ENCODE measurements at regions not wholly inside any gene's neighbourhood (a gene's known extent, or its start where the extent isn't known, plus 50 kb on each side); places are given as distances from the start of the nearest gene placed in this dataset.
A peak's percentile ranks its signal among the peaks of the same experiment; 100 is the strongest.
"Not testable (repeated sequence)": the region's sequence is repeated elsewhere in the genome, so short reads cannot be mapped to it uniquely, and the experiment has no call there.

DNA sequence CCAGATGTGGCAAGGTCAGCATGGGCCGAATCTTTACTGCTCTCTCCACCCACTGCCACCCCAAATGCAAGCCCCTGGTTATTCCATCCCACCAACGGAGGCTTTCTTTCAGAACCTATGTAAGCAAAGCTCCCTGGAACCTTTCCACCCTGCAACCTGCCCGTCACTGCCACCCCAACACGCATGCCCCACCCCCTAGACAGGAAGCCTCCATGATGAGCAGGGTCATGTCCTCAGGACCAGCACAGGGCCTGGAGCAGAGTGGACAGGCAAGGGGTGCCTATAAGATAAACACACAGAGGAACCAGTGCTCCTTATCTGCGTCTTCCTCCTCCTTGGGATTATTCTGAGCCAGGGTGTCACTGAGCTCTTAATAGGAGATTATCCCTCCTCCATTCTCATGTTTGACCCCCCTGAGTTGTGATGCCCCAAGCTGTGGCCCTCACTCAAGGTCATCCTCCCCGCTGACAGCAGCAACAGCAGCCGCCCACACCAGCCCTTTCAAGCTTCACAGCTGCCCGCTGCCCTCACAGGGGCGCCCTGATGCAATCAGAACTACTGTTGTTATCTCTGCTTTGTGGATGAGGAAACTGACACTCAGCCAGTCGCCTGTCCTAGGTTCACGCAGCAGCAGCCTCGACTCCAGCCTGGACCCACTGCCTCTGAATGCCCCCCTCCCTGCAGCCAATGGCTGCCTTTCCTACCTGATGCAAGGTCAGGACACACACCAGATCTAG lies 647.3 kb downstream of the TBC1D22A start:
- in situ Hi-C loops (cut with MboI; ENCODE audit: low sequenced_read_pairs): no loop called here
- no peak for DNase-seq (ENCODE audit: low spot score in 2 of 2)

DNA sequence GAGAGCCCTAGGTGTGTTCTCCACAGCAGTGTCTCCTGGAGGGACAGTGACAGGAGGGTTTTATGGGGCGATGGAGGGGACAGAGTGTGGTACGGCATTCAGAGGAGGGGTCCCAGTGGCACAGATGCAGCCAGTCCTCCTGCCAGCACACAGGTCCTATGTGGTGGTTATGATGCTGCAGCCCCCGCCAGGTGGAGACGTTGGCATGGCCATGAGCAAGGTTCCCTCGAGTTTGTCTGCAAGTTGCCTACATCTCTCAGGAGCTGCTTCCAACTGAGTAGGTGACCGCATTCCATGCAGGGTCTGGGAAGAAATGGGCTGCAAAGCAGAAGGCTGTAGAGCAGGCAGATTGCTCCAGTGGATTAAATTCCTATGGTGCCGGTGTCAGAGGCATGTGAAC lies 646.0 kb downstream of the TBC1D22A start:
- H3K27me3 ChIP-seq (ENCODE audit: low read depth): no peaks in the 10 kb centered on the region
- H3K4me1 ChIP-seq: no peaks in the 10 kb centered on the region
- in situ Hi-C loops (cut with MboI; ENCODE audit: low sequenced_read_pairs): no loop called here
- no peak for DNase-seq (ENCODE audit: low spot score in 2 of 2)
- H3K36me3 ChIP-seq (replicated peaks): no peaks in the 10 kb centered on the region
- no peaks in the 10 kb centered on the region for H3K9me3 ChIP-seq
- H3K4me3 ChIP-seq: no peak overlapping the region

More for the DNA sequence above, 647.3 kb downstream of the TBC1D22A start:
- Histone ChIP-seq H3K27me3 (ENCODE audit: low read depth) (no peaks in the 10 kb centered on the region), H3K4me3 (no peak overlapping the region), H3K9me3 (no peaks in the 10 kb centered on the region), H3K36me3 (replicated peaks) (no peaks in the 10 kb centered on the region), H3K4me1 (no peaks in the 10 kb centered on the region)

DNA sequence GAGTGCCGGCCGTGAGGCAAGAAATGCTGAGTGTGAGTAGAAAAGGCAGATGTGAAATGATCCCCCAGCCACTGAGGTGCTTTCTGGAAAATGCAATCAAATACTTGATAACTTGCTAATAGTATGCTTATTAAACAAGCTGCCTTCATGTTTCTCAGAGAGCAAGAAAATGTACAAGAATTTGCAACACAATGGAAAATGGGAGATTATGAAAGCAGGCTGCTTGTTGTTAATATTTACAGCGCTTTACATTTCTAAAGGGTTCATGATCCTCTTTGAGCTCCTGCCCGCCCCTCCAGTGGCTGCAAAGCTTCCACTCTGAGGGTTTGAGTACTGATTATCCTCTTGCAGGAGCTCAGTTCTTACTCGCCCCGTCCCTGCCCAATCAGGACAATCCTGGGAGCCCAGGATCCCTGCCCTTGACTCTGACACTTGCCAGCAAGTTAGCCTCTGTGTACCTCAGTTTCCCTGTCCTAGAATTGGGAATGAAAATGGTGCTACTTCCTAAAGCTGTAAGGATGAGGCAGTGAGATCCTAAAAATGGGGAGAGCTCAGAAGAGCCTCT lies 645.1 kb downstream of the TBC1D22A start:
- no peaks in the 10 kb centered on the region for H3K9me3 ChIP-seq

GRCh38 chr22:47406896-47407295 lies 644.4 kb downstream of the TBC1D22A start:
- Histone ChIP-seq H3K4me1 (no peaks in the 10 kb centered on the region), H3K9me3 (no peaks in the 10 kb centered on the region), H3K4me3 (no peak overlapping the region), H3K36me3 (replicated peaks) (no peaks in the 10 kb centered on the region), H3K27me3 (ENCODE audit: low read depth) (no peaks in the 10 kb centered on the region)
- in situ Hi-C loops (cut with MboI; ENCODE audit: low sequenced_read_pairs): no loop called here
- DNase-seq (ENCODE audit: low spot score in 2 of 2): no peak

More for the DNA sequence above, 645.1 kb downstream of the TBC1D22A start:
- Histone ChIP-seq H3K4me3 (no peak overlapping the region), H3K27me3 (ENCODE audit: low read depth) (no peaks in the 10 kb centered on the region), H3K36me3 (replicated peaks) (no peaks in the 10 kb centered on the region), H3K4me1 (no peaks in the 10 kb centered on the region)
- peak; percentile 43 to 54 for DNase-seq (ENCODE audit: low spot score in 2 of 2)
- in situ Hi-C loops (cut with MboI; ENCODE audit: low sequenced_read_pairs): no loop called here

GRCh38 chr22:47406180-47406834 lies 643.9 kb downstream of the TBC1D22A start:
- no peaks in the 10 kb centered on the region for H3K9me3 ChIP-seq
- no peaks in the 10 kb centered on the region for H3K4me1 ChIP-seq
- H3K27me3 ChIP-seq (ENCODE audit: low read depth): no peaks in the 10 kb centered on the region
- no peak overlapping the region for H3K4me3 ChIP-seq
- H3K36me3 ChIP-seq (replicated peaks): no peaks in the 10 kb centered on the region
- DNase-seq (ENCODE audit: low spot score in 2 of 2): no peak
- in situ Hi-C loops (cut with MboI; ENCODE audit: low sequenced_read_pairs): no loop called here

DNA sequence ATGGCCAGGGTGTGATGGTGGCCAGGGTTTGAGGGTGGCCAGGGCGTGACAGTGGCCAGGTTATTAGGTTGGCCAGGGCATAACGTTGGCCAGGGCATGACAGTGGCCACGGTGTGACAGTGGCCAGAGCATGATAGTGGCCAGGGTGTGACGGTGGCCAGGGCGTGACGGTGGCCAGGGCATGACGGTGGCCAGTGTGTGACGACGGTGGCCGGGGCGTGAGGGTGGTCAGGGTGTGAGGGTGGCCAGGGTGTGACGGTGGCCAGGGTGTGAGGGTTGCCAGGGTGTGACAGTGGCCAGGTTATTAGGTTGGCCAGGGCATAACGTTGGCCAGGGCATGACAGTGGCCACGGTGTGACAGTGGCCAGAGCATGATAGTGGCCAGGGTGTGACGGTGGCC lies 642.8 kb downstream of the TBC1D22A start:
- H3K4me1 ChIP-seq; H3K36me3 ChIP-seq (replicated peaks); H3K27me3 ChIP-seq (ENCODE audit: low read depth); H3K4me3 ChIP-seq; H3K9me3 ChIP-seq; DNase-seq (ENCODE audit: low spot score in 2 of 2); in situ Hi-C loops (cut with MboI; ENCODE audit: low sequenced_read_pairs): not testable (repeated sequence)

- no peaks in the 10 kb centered on the region for H3K9me3 ChIP-seq
- H3K36me3 ChIP-seq (replicated peaks): no peaks in the 10 kb centered on the region
- H3K4me3 ChIP-seq: no peak overlapping the region
- H3K27me3 ChIP-seq (ENCODE audit: low read depth): no peaks in the 10 kb centered on the region
- DNase-seq (ENCODE audit: low spot score in 2 of 2): no peak
- in situ Hi-C loops (cut with MboI; ENCODE audit: low sequenced_read_pairs): no loop called here
- H3K4me1 ChIP-seq: no peaks in the 10 kb centered on the region
Observed at GRCh38 chr22:47402876-47403525, 640.6 kb downstream of the TBC1D22A start.

DNA sequence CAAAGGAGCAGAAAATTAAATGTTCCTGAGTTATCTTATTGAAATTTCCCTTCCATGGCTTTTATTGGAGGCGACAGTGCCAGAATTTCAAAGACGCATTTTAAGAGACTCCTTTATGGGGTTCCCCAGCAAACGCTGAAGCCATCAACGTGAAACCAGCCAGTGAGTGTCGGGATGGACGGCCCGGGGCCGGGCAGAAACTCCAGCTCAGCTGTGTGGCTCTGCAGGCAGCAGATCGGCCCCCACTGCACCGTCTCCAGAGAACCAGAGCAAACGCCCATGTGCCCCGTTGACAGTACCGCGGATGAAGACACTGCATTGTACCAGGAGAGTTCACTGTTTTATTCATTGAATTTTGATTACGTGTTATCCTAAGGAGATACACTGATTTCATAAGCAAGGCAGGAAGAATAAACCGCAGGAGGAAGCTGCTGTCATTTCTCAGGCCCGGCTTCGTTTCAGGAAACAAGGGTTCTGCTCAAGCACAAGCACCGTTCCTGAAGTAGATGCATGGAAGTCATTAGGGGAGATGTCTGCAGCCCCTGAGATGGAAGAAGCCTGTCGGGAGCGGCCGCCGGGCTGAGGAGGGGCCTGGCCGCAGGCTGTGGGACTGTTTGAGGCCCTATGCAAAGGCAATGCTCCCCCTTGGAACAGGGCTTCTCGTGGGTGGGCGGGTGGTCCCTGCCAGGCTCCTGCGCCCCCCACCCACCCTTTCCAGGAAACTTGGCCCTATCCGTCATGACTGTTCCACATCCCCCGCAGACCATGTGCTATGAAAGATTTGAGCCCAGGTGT lies 639.7 kb downstream of the TBC1D22A start:
- no peaks in the 10 kb centered on the region for H3K36me3 ChIP-seq (replicated peaks)
- H3K4me1 ChIP-seq: no peaks in the 10 kb centered on the region
- in situ Hi-C loops (cut with MboI; ENCODE audit: low sequenced_read_pairs): no loop called here
- no peaks in the 10 kb centered on the region for H3K9me3 ChIP-seq
- no peak for DNase-seq (ENCODE audit: low spot score in 2 of 2)
- no peaks in the 10 kb centered on the region for H3K27me3 ChIP-seq (ENCODE audit: low read depth)
- no peak overlapping the region for H3K4me3 ChIP-seq

- no peaks in the 10 kb centered on the region for H3K36me3 ChIP-seq (replicated peaks)
- H3K4me1 ChIP-seq: no peaks in the 10 kb centered on the region
- no peaks in the 10 kb centered on the region for H3K9me3 ChIP-seq
- H3K27me3 ChIP-seq (ENCODE audit: low read depth): no peaks in the 10 kb centered on the region
- in situ Hi-C loops (cut with MboI; ENCODE audit: low sequenced_read_pairs): no loop called here
- no peak for DNase-seq (ENCODE audit: low spot score in 2 of 2)
- no peak overlapping the region for H3K4me3 ChIP-seq
Observed at GRCh38 chr22:47401592-47401898, 639.1 kb downstream of the TBC1D22A start.

- Histone ChIP-seq H3K4me3 (no peak overlapping the region), H3K4me1 (no peaks in the 10 kb centered on the region), H3K27me3 (ENCODE audit: low read depth) (no peaks in the 10 kb centered on the region), H3K36me3 (replicated peaks) (no peaks in the 10 kb centered on the region), H3K9me3 (no peaks in the 10 kb centered on the region)
- DNase-seq (ENCODE audit: low spot score in 2 of 2): no peak
- in situ Hi-C loops (cut with MboI; ENCODE audit: low sequenced_read_pairs): no loop called here
Observed at GRCh38 chr22:47400701-47401591, 638.5 kb downstream of the TBC1D22A start.

- H3K9me3 ChIP-seq; in situ Hi-C loops (cut with MboI; ENCODE audit: low sequenced_read_pairs): not testable (repeated sequence)
Observed at GRCh38 chr22:47400131-47400530, 637.7 kb downstream of the TBC1D22A start.

DNA sequence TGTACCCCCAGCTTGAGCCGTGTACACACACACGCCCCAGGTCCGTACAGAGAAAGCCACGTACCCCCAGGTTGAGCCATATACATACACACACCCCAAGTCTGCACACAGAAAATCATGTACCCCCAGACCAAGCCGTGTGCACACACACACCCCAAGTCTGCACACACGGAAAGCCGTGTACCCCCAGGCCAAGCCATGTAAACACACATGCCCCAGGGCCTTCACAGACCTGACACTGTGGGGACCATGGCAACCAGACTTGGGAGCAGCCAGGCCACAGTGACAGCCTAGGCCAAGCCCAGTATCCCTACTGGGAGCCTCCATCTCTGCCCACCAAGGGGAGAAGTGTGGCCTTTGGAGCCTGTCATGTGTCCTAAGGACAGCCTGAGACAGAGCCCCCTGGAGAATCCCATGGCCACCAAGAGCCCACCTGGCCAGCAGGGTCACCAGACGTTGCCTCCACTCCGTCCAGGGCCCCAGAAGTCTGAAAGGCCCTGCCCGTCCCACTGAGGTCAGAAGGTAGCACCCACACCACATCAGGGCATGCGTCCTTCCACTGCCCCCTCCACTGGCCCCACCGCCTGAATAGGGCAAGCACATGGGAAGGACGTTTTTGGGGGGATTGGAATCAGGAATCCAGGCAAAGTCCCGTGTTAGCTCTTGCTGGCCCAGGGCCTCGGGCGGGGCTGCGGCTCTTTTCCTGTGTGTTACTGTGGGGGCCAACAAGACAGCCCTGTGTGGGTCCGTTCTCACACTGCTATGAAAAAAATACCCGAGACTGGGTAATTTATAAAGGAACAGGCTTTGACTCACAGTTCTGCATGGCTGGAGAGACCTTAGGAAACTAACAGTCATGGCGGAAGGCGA lies 636.7 kb downstream of the TBC1D22A start:
- Histone ChIP-seq H3K4me1 (no peaks in the 10 kb centered on the region), H3K27me3 (ENCODE audit: low read depth) (no peaks in the 10 kb centered on the region), H3K4me3 (no peak overlapping the region), H3K9me3 (no peaks in the 10 kb centered on the region), H3K36me3 (replicated peaks) (no peaks in the 10 kb centered on the region)
- DNase-seq (ENCODE audit: low spot score in 2 of 2): no peak
- in situ Hi-C loops (cut with MboI; ENCODE audit: low sequenced_read_pairs): no loop called here

More at GRCh38 chr22:47400131-47400530, 637.7 kb downstream of the TBC1D22A start:
- H3K4me3 ChIP-seq; H3K4me1 ChIP-seq; DNase-seq (ENCODE audit: low spot score in 2 of 2); H3K36me3 ChIP-seq (replicated peaks); H3K27me3 ChIP-seq (ENCODE audit: low read depth): not testable (repeated sequence)
